ENCODE measurements at regions not wholly inside any gene's neighbourhood (a gene's known extent, or its start where the extent isn't known, plus 50 kb on each side); places are given as distances from the start of the nearest gene placed in this dataset.
A peak's percentile ranks its signal among the peaks of the same experiment; 100 is the strongest.

- TF ChIP-seq, protein P1, sequence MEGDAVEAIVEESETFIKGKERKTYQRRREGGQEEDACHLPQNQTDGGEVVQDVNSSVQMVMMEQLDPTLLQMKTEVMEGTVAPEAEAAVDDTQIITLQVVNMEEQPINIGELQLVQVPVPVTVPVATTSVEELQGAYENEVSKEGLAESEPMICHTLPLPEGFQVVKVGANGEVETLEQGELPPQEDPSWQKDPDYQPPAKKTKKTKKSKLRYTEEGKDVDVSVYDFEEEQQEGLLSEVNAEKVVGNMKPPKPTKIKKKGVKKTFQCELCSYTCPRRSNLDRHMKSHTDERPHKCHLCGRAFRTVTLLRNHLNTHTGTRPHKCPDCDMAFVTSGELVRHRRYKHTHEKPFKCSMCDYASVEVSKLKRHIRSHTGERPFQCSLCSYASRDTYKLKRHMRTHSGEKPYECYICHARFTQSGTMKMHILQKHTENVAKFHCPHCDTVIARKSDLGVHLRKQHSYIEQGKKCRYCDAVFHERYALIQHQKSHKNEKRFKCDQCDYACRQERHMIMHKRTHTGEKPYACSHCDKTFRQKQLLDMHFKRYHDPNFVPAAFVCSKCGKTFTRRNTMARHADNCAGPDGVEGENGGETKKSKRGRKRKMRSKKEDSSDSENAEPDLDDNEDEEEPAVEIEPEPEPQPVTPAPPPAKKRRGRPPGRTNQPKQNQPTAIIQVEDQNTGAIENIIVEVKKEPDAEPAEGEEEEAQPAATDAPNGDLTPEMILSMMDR (IDR thresholded peaks at IDR 0.05; ENCODE audit: insufficient read depth, low read depth, low read length): no peak
Measured at GRCh38 chr10:107444443-107444842, 279.9 kb upstream of the SORCS1 start.

DNA sequence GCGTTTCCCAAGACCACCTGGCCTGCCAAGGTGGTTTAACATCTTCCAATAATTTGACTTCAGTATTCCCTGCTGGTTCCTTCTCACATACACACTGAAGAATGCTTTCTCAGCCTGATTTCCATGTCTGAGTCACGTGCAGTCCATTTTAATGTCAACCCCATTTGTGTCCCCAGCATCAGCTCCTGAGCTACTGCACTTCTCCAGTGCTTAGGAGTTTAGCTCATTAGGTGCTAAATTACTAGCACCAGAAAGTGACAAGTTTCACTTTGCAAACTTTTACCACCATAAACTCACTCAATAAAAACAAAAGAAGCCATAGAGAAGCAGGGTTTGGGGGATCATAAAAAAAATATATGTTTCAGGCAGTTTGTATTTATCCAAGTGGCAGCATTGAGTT lies 279.3 kb upstream of the SORCS1 start:
- TF ChIP-seq, protein P1 (IDR thresholded peaks at IDR 0.05; ENCODE audit: insufficient read depth, low read depth, low read length): no peak
- H3K4me3 ChIP-seq (ENCODE audit: low read depth, low read length): no peak overlapping the region
- no peak for DNase-seq (ENCODE audit: low read depth)

More at GRCh38 chr10:107444443-107444842, 279.9 kb upstream of the SORCS1 start:
- DNase-seq (ENCODE audit: low read depth): no peak
- no peak overlapping the region for H3K4me3 ChIP-seq (ENCODE audit: low read depth, low read length)

- TF ChIP-seq, protein P1 (IDR thresholded peaks at IDR 0.05; ENCODE audit: insufficient read depth, low read depth, low read length): no peak
- DNase-seq (ENCODE audit: low read depth): no peak
- no peak overlapping the region for H3K4me3 ChIP-seq (ENCODE audit: low read depth, low read length)
Measured at GRCh38 chr10:107443326-107443725, 278.8 kb upstream of the SORCS1 start.

GRCh38 chr10:107442035-107442505 lies 277.6 kb upstream of the SORCS1 start:
- no peak overlapping the region for H3K4me3 ChIP-seq (ENCODE audit: low read depth, low read length)
- peak; percentile 48 for DNase-seq (ENCODE audit: low read depth)
- TF ChIP-seq, protein P1 (IDR thresholded peaks at IDR 0.05; ENCODE audit: insufficient read depth, low read depth, low read length): no peak

- TF ChIP-seq, protein P1 (IDR thresholded peaks at IDR 0.05; ENCODE audit: insufficient read depth, low read depth, low read length): no peak
- DNase-seq (ENCODE audit: low read depth): no peak
- H3K4me3 ChIP-seq (ENCODE audit: low read depth, low read length): no peak overlapping the region
Measured at GRCh38 chr10:107440741-107441140, 276.2 kb upstream of the SORCS1 start.

DNA sequence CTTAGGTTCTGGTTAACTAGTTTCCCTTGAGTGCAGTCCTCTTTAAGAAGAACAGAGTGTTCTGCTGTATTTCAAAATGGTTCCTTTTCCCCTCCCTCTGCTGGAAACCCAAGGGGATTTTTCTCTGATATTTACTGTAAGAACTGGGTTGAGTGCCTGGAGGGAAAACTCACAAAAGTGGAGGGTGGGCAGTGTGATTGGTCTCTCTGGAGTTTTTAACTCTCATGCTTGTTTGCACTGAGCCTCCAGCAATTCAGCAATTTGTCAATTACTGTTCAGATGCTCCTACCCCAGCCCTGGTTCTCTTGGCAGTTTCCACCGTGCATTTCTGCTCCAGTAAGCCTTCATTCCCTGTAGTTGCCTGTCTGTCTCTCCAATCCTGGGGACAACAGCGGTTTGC lies 273.4 kb upstream of the SORCS1 start:
- TF ChIP-seq, protein P1 (IDR thresholded peaks at IDR 0.05; ENCODE audit: insufficient read depth, low read depth, low read length): no peak
- no peak for DNase-seq (ENCODE audit: low read depth)
- H3K4me3 ChIP-seq (ENCODE audit: low read depth, low read length): no peak overlapping the region

DNA sequence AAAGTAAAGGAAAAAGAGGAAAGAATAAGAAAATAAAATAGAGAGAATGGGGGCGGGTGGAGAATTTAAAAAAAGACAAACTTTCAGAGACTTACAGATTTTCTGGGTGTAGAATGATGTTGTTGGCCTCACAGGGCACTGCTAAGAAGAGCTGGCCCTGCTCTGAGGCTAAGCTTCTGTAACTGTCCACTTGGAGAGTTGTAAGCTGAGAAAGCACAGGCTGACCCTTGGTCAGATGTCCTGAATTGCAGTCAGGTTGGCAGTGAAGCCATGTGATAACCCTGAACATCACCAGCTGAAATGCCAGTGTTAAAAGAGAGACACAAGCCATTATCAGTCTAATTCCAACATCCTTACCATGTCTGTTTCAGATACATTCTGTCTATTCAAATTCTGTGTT lies 272.1 kb upstream of the SORCS1 start:
- DNase-seq (ENCODE audit: low read depth): no peak
- no peak overlapping the region for H3K4me3 ChIP-seq (ENCODE audit: low read depth, low read length)
- TF ChIP-seq, protein P1 (IDR thresholded peaks at IDR 0.05; ENCODE audit: insufficient read depth, low read depth, low read length): no peak

All from fibroblast of villous mesenchyme (primary cell).